ENCODE measurements at regions not wholly inside any gene's neighbourhood (a gene's known extent, or its start where the extent isn't known, plus 50 kb on each side); places are given as distances from the start of the nearest gene placed in this dataset.

- Histone ChIP-seq H3K27me3 (ENCODE audit: insufficient read depth, low read length) (no peaks in the 10 kb centered on the region), H3K4me2 (ENCODE audit: low read length) (peak overlapping the region; percentile 45), H3K4me1 (ENCODE audit: control insufficient read depth in 1 of 2, insufficient read depth in 2 of 2, low read length in 2 of 2) (peaks cover 6 to 53% of the 10 kb centered on the region in 2 experiments; a peak in 3 of 4 replicates), H3K79me2 (ENCODE audit: insufficient read depth, low read length) (no peaks in the 10 kb centered on the region), H2AFZ (ENCODE audit: low read depth, low read length, poor library complexity, severe bottlenecking) (peak overlapping the region; percentile 34), H3K36me3 (ENCODE audit: control insufficient read depth in 1 of 2, insufficient read depth in 2 of 2, low read length in 2 of 2) (no peaks in the 10 kb centered on the region), H3K9me2 (ENCODE audit: insufficient read depth) (no peaks in the 10 kb centered on the region), H3K9ac (ENCODE audit: low read length) (no peak overlapping the region), H3K4me3 (replicated peaks in 1 of 2; ENCODE audit: low read depth in 1 of 2, low read length in 2 of 2) (no peak overlapping the region; a peak in 1 of 4 replicates), H4K20me1 (ENCODE audit: insufficient read depth) (no peaks in the 10 kb centered on the region), H3K9me3 (ENCODE audit: control insufficient read depth in 1 of 2, insufficient read depth in 1 of 2, low read depth in 1 of 2, low read length in 2 of 2) (no peaks in the 10 kb centered on the region), H3K27ac (ENCODE audit: low read depth, low read length) (no peak overlapping the region)
- ChIA-PET CTCF (interaction anchor here (2.2 kb wide), 1 partner anchor 540 kb away, joined by 8 read pairs; no protein-coding TSS in a partner anchor), RAD21 (ENCODE audit: low non-redundant PET in 1 of 2, low total read pairs in 2 of 2, uncharacterized antibody in 2 of 2, unreplicated experiment in 2 of 2) (interaction anchor here in 1 of 2 experiments (1.1 to 1.5 kb wide), 3 partner anchors 8 to 539 kb away, joined by 3 to 5 read pairs (median 3); no protein-coding TSS in a partner anchor), POLR2A (no interaction called here)
- BruUV-seq (replicated peaks): no TSS peak
- intact Hi-C loops (cut with micrococcal nuclease): no loop called here
- ATAC-seq (peak; percentile 73), DNase-seq (ENCODE audit: low read depth, low spot score) (peak; percentile 48)
- no peak for TF ChIP-seq ZFX (IDR thresholded peaks at IDR 0.05)
- no peak for TF ChIP-seq YY1 (IDR thresholded peaks at IDR 0.05; ENCODE audit: extremely low read depth, insufficient replicate concordance, low read depth, low read length)
- no peak for TF ChIP-seq TCF7L2 (IDR thresholded peaks at IDR 0.05; ENCODE audit: borderline replicate concordance, extremely low read depth, insufficient read depth, insufficient read length)
- TF ChIP-seq ATF3 (IDR thresholded peaks at IDR 0.05): no peak
- TF ChIP-seq SP1 (IDR thresholded peaks at IDR 0.05; ENCODE audit: low read depth): peak; percentile 67
- TF ChIP-seq CTCF (IDR thresholded peaks at IDR 0.05 in 2 of 3, conservative IDR thresholded peaks at IDR 0.05 in 1 of 3; ENCODE audit: borderline replicate concordance in 1 of 3, insufficient read depth in 1 of 3, low read depth in 2 of 3, low read length in 2 of 3): no peak
- peak; percentile 77; the same call in 1 of the 2 replicates for TF ChIP-seq CBX3 (IDR thresholded peaks at IDR 0.05; ENCODE audit: low read depth)
- TF ChIP-seq POLR2AphosphoS5 (IDR thresholded peaks at IDR 0.05; ENCODE audit: low read depth, low read length): no peak
- no peak for TF ChIP-seq EZH2 (IDR thresholded peaks at IDR 0.05)
- no peak for TF ChIP-seq EGR1 (IDR thresholded peaks at IDR 0.05; ENCODE audit: low read depth)
- peak; percentile 93 for TF ChIP-seq FOSL1 (IDR thresholded peaks at IDR 0.05; ENCODE audit: low read depth)
- TF ChIP-seq ELF1 (IDR thresholded peaks at IDR 0.05; ENCODE audit: borderline replicate concordance, low read depth): no peak
- no peak for TF ChIP-seq ZBTB33 (IDR thresholded peaks at IDR 0.05; ENCODE audit: extremely low read depth, insufficient replicate concordance, low read length)
- no peak for TF ChIP-seq POLR2A (IDR thresholded peaks at IDR 0.05; ENCODE audit: borderline replicate concordance, extremely low read depth, insufficient read depth, insufficient read length)
- TF ChIP-seq MAX (IDR thresholded peaks at IDR 0.05): no peak
- no peak for TF ChIP-seq REST (IDR thresholded peaks at IDR 0.05; ENCODE audit: low read depth)
- no peak; the same call in 1 of the 2 replicates for TF ChIP-seq SIN3A (IDR thresholded peaks at IDR 0.05; ENCODE audit: low read depth)
- TF ChIP-seq EZH2phosphoT487 (IDR thresholded peaks at IDR 0.05; ENCODE audit: borderline replicate concordance): no peak
- TF ChIP-seq ZNF274 (IDR thresholded peaks at IDR 0.05; ENCODE audit: low read depth, low read length): no peak
- 0 out of 2 replicates have a peak, but pooled peaks have one; percentile 35 for TF ChIP-seq SRF (IDR thresholded peaks at IDR 0.05; ENCODE audit: low read depth)
- TF ChIP-seq CEBPB (IDR thresholded peaks at IDR 0.05; ENCODE audit: low read depth): peak; percentile 21; the same call in 1 of the 2 replicates
Measured at GRCh38 chr2:180519276-180519675, 461.1 kb upstream of the UBE2E3 start.
